DOHH2 (cell line): ENCODE measurements at regions not wholly inside any gene's neighbourhood (a gene's known extent, or its start where the extent isn't known, plus 50 kb on each side); places are given as distances from the start of the nearest gene placed in this dataset.

ENCODE experiments used
- H3F3A ChIP-seq: fragments of 200-600 bp; sonication (generic), shearing (Covaris generic); 2 replicates; pipeline ENCODE4 v1.6.0; 2016; ENCODE audit warnings: antibody characterized with exemption, mild to moderate bottlenecking; ENCODE audit not compliant: control insufficient read depth, insufficient read depth
- H3K27ac ChIP-seq: fragments of 200-600 bp; sonication (generic); 2 replicates; pipeline ENCODE4 v1.5.1; 2014; ENCODE audit warnings: low read depth, mild to moderate bottlenecking, low read length, moderate library complexity
- H3K27me3 ChIP-seq: fragments of 200-600 bp; sonication (generic); 2 replicates; pipeline ENCODE4 v1.6.1; 2014; ENCODE audit warnings: mild to moderate bottlenecking, low read length, mixed read lengths; ENCODE audit not compliant: control insufficient read depth
- H3K36me3 ChIP-seq: fragments of 200-600 bp; sonication (generic); 2 replicates; pipeline ENCODE4 v1.6.1; 2014; ENCODE audit warnings: mild to moderate bottlenecking, low read length, moderate library complexity, mixed read lengths; ENCODE audit not compliant: control insufficient read depth
- H3K4me1 ChIP-seq: fragments of 200-600 bp; sonication (generic); 2 replicates; pipeline ENCODE4 v1.6.1; 2014; ENCODE audit warnings: mild to moderate bottlenecking, low read length, mixed read lengths; ENCODE audit not compliant: control insufficient read depth
- H3K4me2 ChIP-seq: fragments of 200-600 bp; sonication (generic); 2 replicates; pipeline ENCODE4 v1.6.0; 2014; ENCODE audit warnings: mild to moderate bottlenecking, low read length, moderate library complexity
- H3K4me3 ChIP-seq: fragments of 200-600 bp; sonication (generic); 2 replicates; pipeline ENCODE4 v1.5.1; 2014; ENCODE audit warnings: mild to moderate bottlenecking, low read length, mixed read lengths
- H3K79me2 ChIP-seq: fragments of 200-600 bp; sonication (generic); 2 replicates; pipeline ENCODE4 v1.6.1; 2014; ENCODE audit warnings: mild to moderate bottlenecking, low read length, mixed read lengths; ENCODE audit not compliant: control insufficient read depth
- H3K9me2 ChIP-seq: fragments of 200-600 bp; sonication (generic); replicated peaks from 2 replicates; pipeline ENCODE4 v1.6.1; 2014; ENCODE audit warnings: mild to moderate bottlenecking, low read length, mixed read lengths; ENCODE audit not compliant: control insufficient read depth
- H3K9me3 ChIP-seq: fragments of 200-600 bp; sonication (generic); 2 replicates; pipeline ENCODE4 v1.6.1; 2014; ENCODE audit warnings: antibody characterized with exemption, low read length, mixed read lengths; ENCODE audit not compliant: control insufficient read depth, insufficient read depth
- H4K20me1 ChIP-seq: fragments of 200-600 bp; sonication (generic); 2 replicates; pipeline ENCODE4 v1.6.0; 2014; ENCODE audit warnings: low read depth, mild to moderate bottlenecking, antibody characterized with exemption, low read length, moderate library complexity; ENCODE audit not compliant: control insufficient read depth, insufficient read depth
- EZH2phosphoT487 ChIP-seq: fragments of 200-600 bp; sonication (generic); IDR thresholded peaks from 2 replicates; pipeline ENCODE4 v1.6.1; 2017; ENCODE audit warnings: borderline replicate concordance, mild to moderate bottlenecking, antibody characterized with exemption, low read length, moderate library complexity, mixed read lengths
- TF ChIP-seq, protein P1 (sequence below): fragments of 200-600 bp; sonication (generic); IDR thresholded peaks from one replicate; pipeline ENCODE4 v1.5.1; 2014; ENCODE audit warnings: antibody characterized with exemption, mild to moderate bottlenecking, low read depth, low read length; ENCODE audit not compliant: poor library complexity, severe bottlenecking

DNA sequence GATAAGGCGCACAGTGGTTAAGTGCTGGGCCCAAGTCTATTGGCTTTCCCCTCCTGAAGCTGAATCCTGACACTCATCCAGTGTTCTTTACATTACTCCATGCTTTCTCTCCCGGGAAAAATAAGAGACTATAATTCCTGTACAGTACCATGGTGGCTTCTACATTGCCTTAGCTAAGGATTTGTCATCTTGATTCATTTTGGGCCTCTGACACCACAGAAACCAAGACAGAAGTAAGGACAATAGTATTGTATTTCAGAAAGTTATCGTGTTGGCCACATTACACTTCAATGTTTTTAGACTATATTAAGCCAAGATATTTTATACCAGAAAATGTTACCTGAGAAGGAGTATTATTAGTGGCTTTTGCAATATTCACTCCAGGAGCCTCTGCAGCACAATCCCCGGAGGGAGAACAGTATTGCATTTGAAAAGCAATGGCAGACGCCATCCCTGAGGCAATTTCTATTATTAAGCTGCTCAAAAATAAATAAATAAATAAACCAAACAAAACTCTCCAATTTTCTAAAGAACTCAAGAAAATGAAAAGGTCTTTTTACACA, 267.9 kb downstream of the ENC1 start:
- Histone ChIP-seq H3K27me3 (no peaks in the 10 kb centered on the region), H3K9me3 (no peaks in the 10 kb centered on the region), H4K20me1 (no peaks in the 10 kb centered on the region), H3K9me2 (no peaks in the 10 kb centered on the region), H3K36me3 (no peaks in the 10 kb centered on the region), H3K4me1 (no peaks in the 10 kb centered on the region), H3K79me2 (no peaks in the 10 kb centered on the region), H3F3A (no peaks in the 10 kb centered on the region), H3K27ac (no peak overlapping the region), H3K4me3 (no peak overlapping the region), H3K4me2 (no peak overlapping the region)
- TF ChIP-seq EZH2phosphoT487, result no peak
- TF ChIP-seq, protein P1, sequence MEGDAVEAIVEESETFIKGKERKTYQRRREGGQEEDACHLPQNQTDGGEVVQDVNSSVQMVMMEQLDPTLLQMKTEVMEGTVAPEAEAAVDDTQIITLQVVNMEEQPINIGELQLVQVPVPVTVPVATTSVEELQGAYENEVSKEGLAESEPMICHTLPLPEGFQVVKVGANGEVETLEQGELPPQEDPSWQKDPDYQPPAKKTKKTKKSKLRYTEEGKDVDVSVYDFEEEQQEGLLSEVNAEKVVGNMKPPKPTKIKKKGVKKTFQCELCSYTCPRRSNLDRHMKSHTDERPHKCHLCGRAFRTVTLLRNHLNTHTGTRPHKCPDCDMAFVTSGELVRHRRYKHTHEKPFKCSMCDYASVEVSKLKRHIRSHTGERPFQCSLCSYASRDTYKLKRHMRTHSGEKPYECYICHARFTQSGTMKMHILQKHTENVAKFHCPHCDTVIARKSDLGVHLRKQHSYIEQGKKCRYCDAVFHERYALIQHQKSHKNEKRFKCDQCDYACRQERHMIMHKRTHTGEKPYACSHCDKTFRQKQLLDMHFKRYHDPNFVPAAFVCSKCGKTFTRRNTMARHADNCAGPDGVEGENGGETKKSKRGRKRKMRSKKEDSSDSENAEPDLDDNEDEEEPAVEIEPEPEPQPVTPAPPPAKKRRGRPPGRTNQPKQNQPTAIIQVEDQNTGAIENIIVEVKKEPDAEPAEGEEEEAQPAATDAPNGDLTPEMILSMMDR, result no peak

DNA sequence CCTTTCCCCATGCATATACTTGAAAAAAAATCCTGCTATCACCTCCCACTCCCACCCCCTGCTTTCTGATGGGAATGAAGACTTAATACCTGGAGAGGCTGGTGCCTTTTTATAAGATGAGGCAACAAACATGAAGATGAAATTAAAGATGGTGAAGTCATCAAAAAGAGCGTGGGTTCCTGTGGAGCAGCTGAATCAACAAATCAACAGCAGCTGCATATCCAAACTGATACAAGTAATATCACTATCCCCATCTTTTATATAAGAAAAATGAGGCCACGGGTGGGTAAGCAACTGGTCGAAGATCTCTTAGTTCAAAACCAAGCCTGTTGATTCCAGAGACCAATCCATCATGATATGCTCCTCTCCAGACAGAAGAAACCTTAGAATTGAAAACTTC, 268.5 kb downstream of the ENC1 start:
- H3K4me3 ChIP-seq, result no peak overlapping the region
- TF ChIP-seq, protein P1, result no peak
- no peak for TF ChIP-seq EZH2phosphoT487
- H3K79me2 ChIP-seq, result no peaks in the 10 kb centered on the region
- H4K20me1 ChIP-seq, result no peaks in the 10 kb centered on the region
- H3K27me3 ChIP-seq, result no peaks in the 10 kb centered on the region
- H3K36me3 ChIP-seq, result no peaks in the 10 kb centered on the region
- no peaks in the 10 kb centered on the region for H3K9me3 ChIP-seq
- H3K9me2 ChIP-seq, result no peaks in the 10 kb centered on the region
- H3K4me2 ChIP-seq, result no peak overlapping the region
- no peaks in the 10 kb centered on the region for H3K4me1 ChIP-seq
- no peak overlapping the region for H3K27ac ChIP-seq
- no peaks in the 10 kb centered on the region for H3F3A ChIP-seq

DNA sequence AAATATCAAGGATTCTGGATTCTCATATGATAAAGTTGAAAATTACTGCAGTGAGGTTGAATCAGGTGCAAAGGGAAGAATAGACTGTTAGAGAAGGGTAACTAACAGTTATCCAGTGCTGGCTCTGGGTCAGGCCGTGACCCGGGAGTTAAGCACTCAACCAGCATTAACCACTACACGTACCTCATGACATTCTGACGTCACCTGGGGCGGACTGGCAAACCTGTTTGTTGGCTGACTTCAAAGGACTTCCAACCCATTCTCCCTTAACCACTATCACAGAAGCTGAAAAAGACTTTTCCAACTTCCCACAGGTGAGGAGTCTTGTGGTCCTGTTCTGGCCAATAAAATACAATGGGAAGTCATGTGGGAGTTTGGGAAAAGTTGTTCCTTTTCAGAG, 268.9 kb downstream of the ENC1 start:
- Histone ChIP-seq H3K9me3 (no peaks in the 10 kb centered on the region), H4K20me1 (no peaks in the 10 kb centered on the region), H3K4me3 (no peak overlapping the region), H3K4me2 (no peak overlapping the region), H3K27ac (no peak overlapping the region), H3K4me1 (no peaks in the 10 kb centered on the region), H3F3A (no peaks in the 10 kb centered on the region), H3K27me3 (no peaks in the 10 kb centered on the region), H3K36me3 (no peaks in the 10 kb centered on the region), H3K79me2 (no peaks in the 10 kb centered on the region), H3K9me2 (no peaks in the 10 kb centered on the region)
- no peak for TF ChIP-seq EZH2phosphoT487
- TF ChIP-seq, protein P1, result no peak
